HG03354 (cell line): ENCODE measurements at regions not wholly inside any gene's neighbourhood (a gene's known extent, or its start where the extent isn't known, plus 50 kb on each side); places are given as distances from the start of the nearest gene placed in this dataset.

Experiments used
- ATAC-seq: cut with Tn5 transposase; IDR thresholded peaks from one replicate; pipeline ENCODE4 v1.9.1; 2021; ENCODE audit warnings: mild to moderate bottlenecking; ENCODE audit not compliant: unreplicated experiment, poor library complexity, severe bottlenecking

- no peak for ATAC-seq
Observed at GRCh38 chr13:105290596-105290995, 1244.9 kb downstream of the EFNB2 start.

- no peak for ATAC-seq
Observed at GRCh38 chr13:105285526-105285925, 1249.9 kb downstream of the EFNB2 start.

- no peak for ATAC-seq
Observed at GRCh38 chr13:105282406-105283285, 1252.8 kb downstream of the EFNB2 start.

- no peak for ATAC-seq
Observed at GRCh38 chr13:105278943-105279381, 1256.5 kb downstream of the EFNB2 start.

GRCh38 chr13:105276571-105276970 lies 1258.9 kb downstream of the EFNB2 start:
- ATAC-seq: no peak

GRCh38 chr13:105273665-105274222 lies 1261.7 kb downstream of the EFNB2 start:
- ATAC-seq: no peak

- no peak for ATAC-seq
Observed at GRCh38 chr13:105272660-105273631, 1262.5 kb downstream of the EFNB2 start.

- no peak for ATAC-seq
Observed at GRCh38 chr13:105266615-105267014, 1268.8 kb downstream of the EFNB2 start.

- no peak for ATAC-seq
Observed at GRCh38 chr13:105262579-105262978, 1272.9 kb downstream of the EFNB2 start.

- no peak for ATAC-seq
Observed at GRCh38 chr13:105259426-105259825, 1276.0 kb downstream of the EFNB2 start.

- no peak for ATAC-seq
Observed at GRCh38 chr13:105255472-105255871, 1280.0 kb downstream of the EFNB2 start.

- no peak for ATAC-seq
Observed at GRCh38 chr13:105251293-105251692, 1284.2 kb downstream of the EFNB2 start.

GRCh38 chr13:105247830-105248229 lies 1287.6 kb downstream of the EFNB2 start:
- no peak for ATAC-seq

GRCh38 chr13:105240371-105240770 lies 1295.1 kb downstream of the EFNB2 start:
- no peak for ATAC-seq

- no peak for ATAC-seq
Observed at GRCh38 chr13:105232439-105232838, 1303.0 kb downstream of the EFNB2 start.

- no peak for ATAC-seq
Observed at GRCh38 chr13:105232006-105232405, 1303.5 kb downstream of the EFNB2 start.

- ATAC-seq: no peak
Observed at GRCh38 chr13:105231579-105231978, 1303.9 kb downstream of the EFNB2 start.

- no peak for ATAC-seq
Observed at GRCh38 chr13:105220881-105221280, 1314.6 kb downstream of the EFNB2 start.

GRCh38 chr13:105220063-105220462 lies 1315.4 kb downstream of the EFNB2 start:
- no peak for ATAC-seq

GRCh38 chr13:105219651-105220050 lies 1315.8 kb downstream of the EFNB2 start:
- ATAC-seq: no peak
